Neural cell (in vitro differentiated cells): ENCODE measurements at regions not wholly inside any gene's neighbourhood (a gene's known extent, or its start where the extent isn't known, plus 50 kb on each side); places are given as distances from the start of the nearest gene placed in this dataset.

Experiments used
- H2AFZ ChIP-seq: fragments of 200-600, 300-800 bp; sonication (generic), shearing (Covaris generic); 2 replicates; pipeline ENCODE4 v1.6.0; 2014; ENCODE audit warnings: low read depth, mild to moderate bottlenecking, antibody characterized with exemption, low read length, moderate library complexity
- H3F3A ChIP-seq: fragments of 200-600 bp; shearing (Covaris generic); 2 replicates; pipeline ENCODE4 v1.6.1; 2016; ENCODE audit warnings: mild to moderate bottlenecking, moderate library complexity, mixed read lengths, antibody characterized with exemption, low read length; ENCODE audit not compliant: insufficient read depth, poor library complexity, severe bottlenecking
- H3K27ac ChIP-seq: fragments of 200-600, 300-800 bp; sonication (generic), shearing (Covaris generic); 2 replicates; pipeline ENCODE4 v1.5.1; 2014; ENCODE audit warnings: mild to moderate bottlenecking, low read length, moderate library complexity
- H3K27me3 ChIP-seq: fragments of 300-800, 200-600 bp; sonication (generic), shearing (Covaris generic); 2 replicates; pipeline ENCODE4 v1.6.0; 2014; ENCODE audit warnings: mild to moderate bottlenecking, low read depth, low read length, moderate library complexity; ENCODE audit not compliant: insufficient read depth
- H3K36me3 ChIP-seq: fragments of 300-800, 200-600 bp; sonication (generic), shearing (Covaris generic); 2 replicates; pipeline ENCODE4 v1.5.1; 2014; ENCODE audit warnings: mild to moderate bottlenecking, antibody characterized with exemption, low read length, moderate library complexity; ENCODE audit not compliant: insufficient read depth
- H3K4me2 ChIP-seq: fragments of 300-800, 200-600 bp; sonication (generic), shearing (Covaris generic); 2 replicates; pipeline ENCODE4 v1.6.0; 2014; ENCODE audit warnings: mild to moderate bottlenecking, low read length
- H3K4me3 ChIP-seq: fragments of 300-800, 200-600 bp; sonication (generic), shearing (Covaris generic); 2 replicates; pipeline ENCODE4 v1.5.1; 2014; ENCODE audit warnings: mild to moderate bottlenecking, low read length, moderate library complexity
- H3K79me2 ChIP-seq: fragments of 200-600 bp; shearing (Covaris generic); replicated peaks from 2 replicates; pipeline ENCODE4 v1.6.0; 2014; ENCODE audit warnings: mild to moderate bottlenecking, low read length, moderate library complexity; ENCODE audit not compliant: insufficient read depth
- H3K9ac ChIP-seq: fragments of 300-800, 200-600 bp; sonication (generic), shearing (Covaris generic); 2 replicates; pipeline ENCODE4 v1.6.1; 2016; ENCODE audit warnings: mild to moderate bottlenecking, low read length, mixed read lengths
- H3K9me2 ChIP-seq: fragments of 200-600 bp; shearing (Covaris generic); 2 replicates; pipeline ENCODE4 v1.6.1; 2016; ENCODE audit warnings: mild to moderate bottlenecking, low read length, mixed read lengths; ENCODE audit not compliant: insufficient read depth
- H3K9me3 ChIP-seq: fragments of 200-600, 300-800 bp; sonication (generic), shearing (Covaris generic); 2 replicates; pipeline ENCODE4 v1.6.1; 2016; ENCODE audit warnings: mild to moderate bottlenecking, mixed run types, low read length, moderate library complexity, mixed read lengths
- H4K20me1 ChIP-seq: fragments of 200-600 bp; shearing (Covaris generic); 2 replicates; pipeline ENCODE4 v1.6.1; 2016; ENCODE audit warnings: mild to moderate bottlenecking, mixed run types; ENCODE audit not compliant: insufficient read depth
- EP300 ChIP-seq: fragments of 450-650 bp; conservative IDR thresholded peaks from 2 replicates; pipeline ENCODE4 v1.6.1; 2014; ENCODE audit warnings: antibody characterized with exemption, mild to moderate bottlenecking, moderate library complexity; ENCODE audit not compliant: poor library complexity, severe bottlenecking
- EZH2 ChIP-seq: fragments of 200-600, 300-800 bp; shearing (Covaris generic), sonication (generic); IDR thresholded peaks from 2 replicates; pipeline ENCODE4 v1.6.1; 2014; ENCODE audit warnings: antibody characterized with exemption, low read length, borderline replicate concordance, mild to moderate bottlenecking; ENCODE audit not compliant: insufficient read depth, poor library complexity, severe bottlenecking
- MXI1 ChIP-seq: fragments of 450-650 bp; conservative IDR thresholded peaks from 2 replicates; pipeline ENCODE4 v1.6.1; 2014; ENCODE audit warnings: antibody characterized with exemption, mild to moderate bottlenecking; ENCODE audit not compliant: poor library complexity, severe bottlenecking
- POLR2AphosphoS5 ChIP-seq: IDR thresholded peaks from 2 replicates; pipeline ENCODE4 v1.6.1; 2012
- RAD21 ChIP-seq: fragments of 450-650 bp; conservative IDR thresholded peaks from 2 replicates; pipeline ENCODE4 v1.6.1; 2014; ENCODE audit warnings: antibody characterized with exemption, mild to moderate bottlenecking, moderate library complexity
- SMC3 ChIP-seq: fragments of 450-650 bp; conservative IDR thresholded peaks from 2 replicates; pipeline ENCODE4 v1.6.1; 2014; ENCODE audit warnings: antibody characterized with exemption, mild to moderate bottlenecking, moderate library complexity; ENCODE audit not compliant: poor library complexity
- TAF1 ChIP-seq: IDR thresholded peaks from 2 replicates; pipeline ENCODE4 v1.6.1; 2012; ENCODE audit warnings: low read depth
- TF ChIP-seq, protein P1 (sequence below): IDR thresholded peaks from 2 replicates; pipeline ENCODE4 v1.6.1; 2012; ENCODE audit warnings: borderline replicate concordance
- TF ChIP-seq, protein P2 (sequence below): fragments of 450-650 bp; IDR thresholded peaks from 2 replicates; pipeline ENCODE4 v1.5.1; 2014; ENCODE audit warnings: antibody characterized with exemption, mild to moderate bottlenecking, moderate library complexity; ENCODE audit not compliant: poor library complexity, severe bottlenecking

- no peaks in the 10 kb centered on the region for H3F3A ChIP-seq
- H3K9me2 ChIP-seq = no peaks in the 10 kb centered on the region
- peaks cover 6% of the 10 kb centered on the region for H3K9me3 ChIP-seq
- no peak overlapping the region for H3K4me3 ChIP-seq
- no peak overlapping the region for H3K4me2 ChIP-seq
- TF ChIP-seq EZH2 = no peak
- TF ChIP-seq, protein P1, sequence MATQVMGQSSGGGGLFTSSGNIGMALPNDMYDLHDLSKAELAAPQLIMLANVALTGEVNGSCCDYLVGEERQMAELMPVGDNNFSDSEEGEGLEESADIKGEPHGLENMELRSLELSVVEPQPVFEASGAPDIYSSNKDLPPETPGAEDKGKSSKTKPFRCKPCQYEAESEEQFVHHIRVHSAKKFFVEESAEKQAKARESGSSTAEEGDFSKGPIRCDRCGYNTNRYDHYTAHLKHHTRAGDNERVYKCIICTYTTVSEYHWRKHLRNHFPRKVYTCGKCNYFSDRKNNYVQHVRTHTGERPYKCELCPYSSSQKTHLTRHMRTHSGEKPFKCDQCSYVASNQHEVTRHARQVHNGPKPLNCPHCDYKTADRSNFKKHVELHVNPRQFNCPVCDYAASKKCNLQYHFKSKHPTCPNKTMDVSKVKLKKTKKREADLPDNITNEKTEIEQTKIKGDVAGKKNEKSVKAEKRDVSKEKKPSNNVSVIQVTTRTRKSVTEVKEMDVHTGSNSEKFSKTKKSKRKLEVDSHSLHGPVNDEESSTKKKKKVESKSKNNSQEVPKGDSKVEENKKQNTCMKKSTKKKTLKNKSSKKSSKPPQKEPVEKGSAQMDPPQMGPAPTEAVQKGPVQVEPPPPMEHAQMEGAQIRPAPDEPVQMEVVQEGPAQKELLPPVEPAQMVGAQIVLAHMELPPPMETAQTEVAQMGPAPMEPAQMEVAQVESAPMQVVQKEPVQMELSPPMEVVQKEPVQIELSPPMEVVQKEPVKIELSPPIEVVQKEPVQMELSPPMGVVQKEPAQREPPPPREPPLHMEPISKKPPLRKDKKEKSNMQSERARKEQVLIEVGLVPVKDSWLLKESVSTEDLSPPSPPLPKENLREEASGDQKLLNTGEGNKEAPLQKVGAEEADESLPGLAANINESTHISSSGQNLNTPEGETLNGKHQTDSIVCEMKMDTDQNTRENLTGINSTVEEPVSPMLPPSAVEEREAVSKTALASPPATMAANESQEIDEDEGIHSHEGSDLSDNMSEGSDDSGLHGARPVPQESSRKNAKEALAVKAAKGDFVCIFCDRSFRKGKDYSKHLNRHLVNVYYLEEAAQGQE = no peak
- no peak for TF ChIP-seq POLR2AphosphoS5
- no peak for TF ChIP-seq MXI1
- no peak for TF ChIP-seq SMC3
- no peak for TF ChIP-seq EP300
- no peak for TF ChIP-seq RAD21
- no peak overlapping the region for H2AFZ ChIP-seq
- no peaks in the 10 kb centered on the region for H4K20me1 ChIP-seq
- H3K79me2 ChIP-seq = no peaks in the 10 kb centered on the region
- no peak overlapping the region for H3K9ac ChIP-seq
- no peaks in the 10 kb centered on the region for H3K27me3 ChIP-seq
- H3K36me3 ChIP-seq = no peaks in the 10 kb centered on the region
- peak overlapping the region; percentile 20 for H3K27ac ChIP-seq
Measured at GRCh38 chr22:47533961-47534803, 771.7 kb downstream of the TBC1D22A start.

DNA sequence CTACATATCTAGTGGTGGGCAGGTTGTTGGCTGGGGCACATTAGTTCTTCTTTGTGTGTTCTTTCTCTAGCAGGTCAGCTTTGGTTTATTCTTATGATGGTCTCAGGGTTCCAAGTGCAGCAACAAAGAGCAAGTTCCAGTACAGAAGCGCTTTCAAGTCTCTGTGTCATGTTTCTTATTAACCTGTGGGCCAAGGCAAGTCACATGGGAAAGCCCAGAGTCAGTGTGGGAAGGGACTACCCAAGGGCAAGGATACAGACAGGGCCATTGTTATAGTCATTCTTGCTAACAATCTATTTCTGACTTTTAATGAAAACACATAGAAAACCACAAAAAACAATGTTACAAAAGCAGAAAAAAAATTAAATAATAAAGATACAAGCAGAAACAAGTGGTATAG lies 754.6 kb downstream of the TBC1D22A start:
- no peaks in the 10 kb centered on the region for H3K9me3 ChIP-seq
- no peaks in the 10 kb centered on the region for H3K9me2 ChIP-seq
- no peak overlapping the region for H3K27ac ChIP-seq
- no peaks in the 10 kb centered on the region for H3K36me3 ChIP-seq
- no peak overlapping the region for H3K9ac ChIP-seq
- no peak overlapping the region for H3K4me3 ChIP-seq
- H3K79me2 ChIP-seq = no peaks in the 10 kb centered on the region
- TF ChIP-seq RAD21 (no peak), EZH2 (no peak), SMC3 (no peak), TAF1 (no peak), MXI1 (no peak), POLR2AphosphoS5 (no peak), EP300 (no peak)
- TF ChIP-seq, protein P1 = no peak
- TF ChIP-seq, protein P2, sequence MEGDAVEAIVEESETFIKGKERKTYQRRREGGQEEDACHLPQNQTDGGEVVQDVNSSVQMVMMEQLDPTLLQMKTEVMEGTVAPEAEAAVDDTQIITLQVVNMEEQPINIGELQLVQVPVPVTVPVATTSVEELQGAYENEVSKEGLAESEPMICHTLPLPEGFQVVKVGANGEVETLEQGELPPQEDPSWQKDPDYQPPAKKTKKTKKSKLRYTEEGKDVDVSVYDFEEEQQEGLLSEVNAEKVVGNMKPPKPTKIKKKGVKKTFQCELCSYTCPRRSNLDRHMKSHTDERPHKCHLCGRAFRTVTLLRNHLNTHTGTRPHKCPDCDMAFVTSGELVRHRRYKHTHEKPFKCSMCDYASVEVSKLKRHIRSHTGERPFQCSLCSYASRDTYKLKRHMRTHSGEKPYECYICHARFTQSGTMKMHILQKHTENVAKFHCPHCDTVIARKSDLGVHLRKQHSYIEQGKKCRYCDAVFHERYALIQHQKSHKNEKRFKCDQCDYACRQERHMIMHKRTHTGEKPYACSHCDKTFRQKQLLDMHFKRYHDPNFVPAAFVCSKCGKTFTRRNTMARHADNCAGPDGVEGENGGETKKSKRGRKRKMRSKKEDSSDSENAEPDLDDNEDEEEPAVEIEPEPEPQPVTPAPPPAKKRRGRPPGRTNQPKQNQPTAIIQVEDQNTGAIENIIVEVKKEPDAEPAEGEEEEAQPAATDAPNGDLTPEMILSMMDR = no peak
- H3F3A ChIP-seq = no peaks in the 10 kb centered on the region
- H4K20me1 ChIP-seq = no peaks in the 10 kb centered on the region
- no peaks in the 10 kb centered on the region for H3K27me3 ChIP-seq
- H2AFZ ChIP-seq = no peak overlapping the region
- no peak overlapping the region for H3K4me2 ChIP-seq
